Fibroblast of the aortic adventitia (primary cell): ENCODE measurements at regions not wholly inside any gene's neighbourhood (a gene's known extent, or its start where the extent isn't known, plus 50 kb on each side); places are given as distances from the start of the nearest gene placed in this dataset.

Source experiments
- DNase-seq: peaks from one replicate; pipeline ENCODE4 v3.0.0-alpha.2; 2010; ENCODE audit warnings: low read depth
- H3K4me3 ChIP-seq: 2 replicates; pipeline ENCODE4 v1.5.1; 2011; ENCODE audit warnings: low read depth, mild to moderate bottlenecking, control low read depth, low read length, moderate library complexity
- TF ChIP-seq, protein P1 (sequence below): IDR thresholded peaks from 2 replicates; pipeline ENCODE4 v1.5.1; 2011; ENCODE audit warnings: mild to moderate bottlenecking, low read length, control low read depth, inconsistent platforms; ENCODE audit not compliant: insufficient read depth

DNA sequence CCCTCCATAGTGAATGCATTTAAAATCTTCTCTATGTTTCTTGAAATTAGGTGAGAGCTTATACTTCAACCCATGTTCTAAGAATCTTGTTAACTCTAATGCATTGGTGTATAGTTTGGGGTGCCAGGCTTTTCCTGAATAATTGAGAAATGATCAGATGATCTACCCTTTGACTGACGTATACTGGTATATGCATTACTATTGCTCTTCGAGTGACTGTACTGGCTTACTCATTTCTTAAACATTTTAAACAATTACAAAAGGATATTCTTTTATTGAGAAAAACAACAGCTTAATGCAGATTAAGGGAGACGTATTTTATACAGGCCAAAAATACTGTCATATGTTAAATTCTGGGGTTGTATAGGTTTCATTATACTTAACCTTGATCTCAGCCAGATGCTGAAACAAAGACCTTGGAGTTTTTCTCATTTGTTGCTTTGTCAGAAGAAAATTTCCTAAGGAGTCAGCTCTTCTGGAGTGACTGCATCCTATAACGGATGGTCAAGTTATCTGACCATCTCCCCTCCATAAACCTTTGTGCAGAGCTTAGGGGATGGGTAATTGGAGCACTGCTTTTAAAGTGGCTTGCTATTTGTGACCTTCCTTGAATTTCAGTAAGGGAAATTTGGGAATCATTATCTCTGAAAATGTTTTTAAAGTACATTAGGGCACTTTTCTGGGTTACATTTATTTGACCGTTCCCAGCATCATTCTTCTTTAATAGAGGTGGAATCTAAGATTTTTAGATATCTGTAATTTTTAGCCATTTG, 507.6 kb downstream of the PCNX1 start:
- DNase-seq: peak; percentile 48
- no peak overlapping the region for H3K4me3 ChIP-seq
- TF ChIP-seq, protein P1, sequence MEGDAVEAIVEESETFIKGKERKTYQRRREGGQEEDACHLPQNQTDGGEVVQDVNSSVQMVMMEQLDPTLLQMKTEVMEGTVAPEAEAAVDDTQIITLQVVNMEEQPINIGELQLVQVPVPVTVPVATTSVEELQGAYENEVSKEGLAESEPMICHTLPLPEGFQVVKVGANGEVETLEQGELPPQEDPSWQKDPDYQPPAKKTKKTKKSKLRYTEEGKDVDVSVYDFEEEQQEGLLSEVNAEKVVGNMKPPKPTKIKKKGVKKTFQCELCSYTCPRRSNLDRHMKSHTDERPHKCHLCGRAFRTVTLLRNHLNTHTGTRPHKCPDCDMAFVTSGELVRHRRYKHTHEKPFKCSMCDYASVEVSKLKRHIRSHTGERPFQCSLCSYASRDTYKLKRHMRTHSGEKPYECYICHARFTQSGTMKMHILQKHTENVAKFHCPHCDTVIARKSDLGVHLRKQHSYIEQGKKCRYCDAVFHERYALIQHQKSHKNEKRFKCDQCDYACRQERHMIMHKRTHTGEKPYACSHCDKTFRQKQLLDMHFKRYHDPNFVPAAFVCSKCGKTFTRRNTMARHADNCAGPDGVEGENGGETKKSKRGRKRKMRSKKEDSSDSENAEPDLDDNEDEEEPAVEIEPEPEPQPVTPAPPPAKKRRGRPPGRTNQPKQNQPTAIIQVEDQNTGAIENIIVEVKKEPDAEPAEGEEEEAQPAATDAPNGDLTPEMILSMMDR: no peak

DNA sequence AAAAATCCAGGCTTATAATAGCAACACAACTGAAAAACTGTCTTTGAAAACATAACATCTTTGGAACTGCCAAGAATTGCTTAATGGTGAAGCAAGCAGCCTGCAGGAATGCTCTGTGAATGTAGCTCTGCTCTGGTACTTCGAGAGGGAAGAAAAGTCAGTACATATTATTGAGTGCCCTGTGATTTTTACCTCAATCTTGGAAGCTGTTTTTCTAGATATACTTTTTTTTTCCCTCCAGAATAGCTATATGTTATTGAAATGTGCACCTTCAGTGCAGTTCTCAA, 508.1 kb downstream of the PCNX1 start:
- DNase-seq: peak; percentile 86
- TF ChIP-seq, protein P1: no peak
- H3K4me3 ChIP-seq: no peak overlapping the region

DNA sequence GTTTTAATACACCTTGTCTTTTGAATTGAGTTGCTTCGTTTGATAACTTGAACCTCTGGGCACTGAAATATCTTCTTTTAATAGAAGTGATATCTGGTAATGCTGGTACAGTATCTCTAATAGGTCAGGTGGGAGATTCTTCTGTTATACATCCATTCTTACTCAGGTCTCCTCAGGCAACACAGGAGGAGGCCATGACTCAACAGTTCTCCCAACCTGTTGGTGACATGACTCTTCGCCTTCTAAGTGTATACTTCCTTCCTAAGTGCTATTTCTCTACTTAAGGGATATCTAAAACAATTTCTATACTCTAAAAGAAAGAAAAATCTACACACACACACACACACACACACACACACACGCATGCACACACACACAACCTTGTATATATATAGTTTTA, 509.1 kb downstream of the PCNX1 start:
- no peak for DNase-seq
- TF ChIP-seq, protein P1: no peak
- H3K4me3 ChIP-seq: no peak overlapping the region

DNA sequence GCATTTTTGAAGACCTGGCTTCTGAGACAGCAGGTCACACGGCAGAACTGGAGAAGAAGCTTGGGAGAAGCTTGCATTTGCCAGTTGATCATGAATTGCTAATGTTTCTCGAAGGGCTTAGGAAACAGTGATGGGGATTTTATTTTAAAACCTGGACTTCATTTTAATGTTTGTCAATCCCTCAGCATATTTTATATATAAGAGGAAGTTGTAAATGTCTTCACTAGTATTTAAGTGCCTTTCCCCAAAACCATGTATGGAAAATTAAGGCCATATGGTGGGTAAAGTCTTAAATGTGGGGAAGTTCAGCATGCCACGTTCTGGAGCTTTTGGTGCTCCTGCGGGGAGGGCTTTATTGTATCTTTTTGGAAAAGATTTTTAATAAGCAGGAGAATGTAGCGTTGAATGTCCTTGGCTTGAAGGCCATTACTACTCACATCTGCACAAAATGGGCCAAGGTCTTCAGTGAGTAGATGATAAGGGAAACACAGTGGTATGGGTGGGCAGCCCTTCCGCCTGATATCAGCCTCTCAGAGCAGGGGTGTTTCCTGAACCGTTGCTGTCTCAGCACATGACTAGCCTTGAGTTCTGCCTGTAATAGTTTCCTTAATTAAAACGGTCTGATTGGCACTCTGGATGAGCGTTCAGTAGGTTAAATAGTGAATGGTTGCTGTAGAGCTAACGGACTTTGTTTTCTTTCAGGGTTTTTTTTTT, 511.4 kb downstream of the PCNX1 start:
- TF ChIP-seq, protein P1: no peak
- H3K4me3 ChIP-seq: no peak overlapping the region
- no peak for DNase-seq

DNA sequence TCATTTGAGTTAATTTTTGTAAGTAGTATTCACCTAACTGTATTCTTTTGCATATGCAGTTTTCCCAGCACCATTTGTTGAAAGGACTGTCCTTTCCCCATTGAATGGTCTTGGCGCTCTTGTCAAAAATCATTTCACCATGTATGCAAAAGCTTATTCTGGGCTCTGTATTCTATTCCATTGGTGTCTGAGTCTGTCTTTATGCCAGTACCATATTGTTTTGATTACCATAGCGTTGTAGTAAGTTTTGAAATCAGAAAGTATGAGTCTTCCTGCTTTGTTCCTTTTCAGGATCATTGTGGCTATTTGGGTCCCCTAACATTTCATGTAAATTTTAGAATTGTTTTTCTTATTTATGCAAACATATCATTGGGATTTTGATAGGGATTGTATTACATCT, 508.7 kb upstream of the RGS6 start:
- DNase-seq: no peak
- TF ChIP-seq, protein P1: no peak
- H3K4me3 ChIP-seq: no peak overlapping the region

DNA sequence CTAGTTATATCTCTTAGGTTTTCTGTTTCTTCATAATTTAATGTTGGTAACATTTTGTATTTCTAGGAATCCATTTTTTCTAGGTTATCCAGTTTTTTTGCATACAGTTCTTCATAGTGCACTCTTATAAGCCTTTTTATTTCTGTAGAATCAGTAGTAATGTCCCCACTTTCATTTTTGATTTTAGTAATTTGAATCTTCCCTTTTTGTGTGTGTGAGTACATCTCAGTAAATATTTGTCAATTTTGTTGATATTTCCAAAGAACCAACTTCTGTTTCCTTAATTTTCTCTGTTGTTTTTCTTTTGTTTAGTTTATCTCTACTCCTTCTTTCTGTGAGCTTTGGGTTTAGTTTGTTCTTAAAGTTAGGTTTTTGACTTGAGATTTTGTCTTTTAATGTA, 507.3 kb upstream of the RGS6 start:
- DNase-seq: no peak
- TF ChIP-seq, protein P1: no peak
- no peak overlapping the region for H3K4me3 ChIP-seq
